A549 (cell line): ENCODE measurements at regions not wholly inside any gene's neighbourhood (a gene's known extent, or its start where the extent isn't known, plus 50 kb on each side); places are given as distances from the start of the nearest gene placed in this dataset.
A peak's percentile ranks its signal among the peaks of the same experiment; 100 is the strongest.

ENCODE experiments used
- ATAC-seq, 2 experiments: fragments of 200-7000 bp in 1 of 2; fragments of >200 bp in 1 of 2; cut with Nextera tagmentation in 1 of 2; cut with Tn5 transposase in 1 of 2; 3 replicates each; pipeline versions ENCODE4 v1.8.0 to v1.9.1; 2018 to 2020; ENCODE audit warnings: mild to moderate bottlenecking in 1 of 2, moderate library complexity in 1 of 2
- CTCF ChIA-PET: fragments of 300-600 bp; sonication (Branson Sonifier 250); formaldehyde crosslinking; extraction: SDS; loops from one replicate; lab custom pipeline; 2021; ENCODE audit warnings: antibody characterized with exemption, inconsistent platforms; lab: Yijun Ruan, JAX
- POLR2A ChIA-PET: fragments of 350-600 bp; formaldehyde crosslinking; extraction: SDS; loops from one replicate; lab custom pipeline; 2021; ENCODE audit warnings: antibody characterized with exemption, inconsistent platforms; lab: Yijun Ruan, JAX
- DNase-seq, 2 experiments: peaks; one replicate each; pipeline versions ENCODE4 v3.0.0 to v3.0.0-alpha.2; 2011 to 2016; ENCODE audit warnings: low read depth in 1 of 2, low spot score in 1 of 2
- FAIRE-seq: peaks from 2 replicates; lab custom pipeline; 2011; peaks lifted over from hg19 to GRCh38; lab: Jason Lieb, UNC
- H3K27ac ChIP-seq, 2 experiments: fragments of >200 bp; sonication (Bioruptor Twin); formaldehyde crosslinking; 3 replicates each; pipeline ENCODE4 v1.5.1; 2016 to 2017
- H3K4me1 ChIP-seq: fragments of >200 bp; sonication (Bioruptor Twin); formaldehyde crosslinking; 3 replicates; pipeline ENCODE4 v1.6.1; 2016
- H3K4me2 ChIP-seq: fragments of >200 bp; sonication (Bioruptor Twin); formaldehyde crosslinking; 3 replicates; pipeline ENCODE4 v1.6.1; 2016
- H3K4me3 ChIP-seq: fragments of >200 bp; sonication (Bioruptor Twin); formaldehyde crosslinking; 3 replicates; pipeline ENCODE4 v1.5.1; 2016
- H3K9me3 ChIP-seq: fragments of >200 bp; sonication (Bioruptor Twin); formaldehyde crosslinking; 3 replicates; pipeline ENCODE4 v1.6.1; 2016
- CBX2 ChIP-seq: fragments of 200-600 bp; sonication (generic); IDR thresholded peaks from 2 replicates; pipeline ENCODE4 v1.6.1; 2016; ENCODE audit warnings: low read depth, mild to moderate bottlenecking, borderline replicate concordance
- CTCF ChIP-seq: fragments of >200 bp; sonication (Bioruptor Twin); formaldehyde crosslinking; IDR thresholded peaks from 3 replicates; pipeline ENCODE4 v1.5.1; 2016
- EHF ChIP-seq: fragments of 250-450 bp; sonication (Bioruptor Pico); IDR thresholded peaks from 2 replicates; pipeline ENCODE4 v1.5.0; 2020; ENCODE audit warnings: mild to moderate bottlenecking
- EHMT2 ChIP-seq: fragments of 200-600 bp; sonication (generic); IDR thresholded peaks from 2 replicates; pipeline ENCODE4 v1.6.1; 2016; ENCODE audit warnings: antibody characterized with exemption, low read depth, mild to moderate bottlenecking, moderate library complexity
- GATA3 ChIP-seq: IDR thresholded peaks from 2 replicates; pipeline ENCODE4 v1.6.1; 2012; ENCODE audit warnings: borderline replicate concordance
- HES2 ChIP-seq: fragments of >200 bp; sonication (Bioruptor Twin); formaldehyde crosslinking; IDR thresholded peaks from 2 replicates; pipeline ENCODE4 v1.6.1; 2016
- HOXA7 ChIP-seq: fragments of 250-450 bp; sonication (Bioruptor Pico); IDR thresholded peaks from 2 replicates; pipeline ENCODE4 v1.5.0; 2020; ENCODE audit warnings: mild to moderate bottlenecking, moderate library complexity
- HOXB5 ChIP-seq: fragments of 250-450 bp; sonication (Bioruptor Pico); IDR thresholded peaks from 2 replicates; pipeline ENCODE4 v1.5.0; 2020; ENCODE audit warnings: mild to moderate bottlenecking, moderate library complexity
- JUNB ChIP-seq: fragments of >200 bp; sonication (Bioruptor Twin); formaldehyde crosslinking; IDR thresholded peaks from 2 replicates; pipeline ENCODE4 v1.6.1; 2016
- KDM1A ChIP-seq: fragments of 200-600 bp; sonication (generic); IDR thresholded peaks from 2 replicates; pipeline ENCODE4 v1.6.1; 2016; ENCODE audit warnings: low read depth, mild to moderate bottlenecking
- MYC ChIP-seq: IDR thresholded peaks from 2 replicates; pipeline ENCODE4 v1.6.1; 2012; ENCODE audit warnings: mild to moderate bottlenecking, inconsistent platforms, low read length, improper control_type of control experiment, borderline replicate concordance
- NFE2L2 ChIP-seq: fragments of 150-350 bp; conservative IDR thresholded peaks from 2 replicates; pipeline ENCODE4 v1.6.1; 2014; ENCODE audit warnings: low read length
- PBX3 ChIP-seq: IDR thresholded peaks from 2 replicates; pipeline ENCODE4 v1.6.1; 2012
- RAD21 ChIP-seq, 2 experiments: fragments of >200 bp in 1 of 2; sonication (Bioruptor Twin) in 1 of 2; formaldehyde crosslinking in 1 of 2; IDR thresholded peaks in 1 of 2; conservative IDR thresholded peaks in 1 of 2; 2 replicates in 1 of 2; 3 replicates in 1 of 2; pipeline ENCODE4 v1.6.1; 2012 to 2018; ENCODE audit warnings: inconsistent platforms in 1 of 2
- SMC3 ChIP-seq: fragments of >200 bp; sonication (Bioruptor Twin); formaldehyde crosslinking; IDR thresholded peaks from 3 replicates; pipeline ENCODE4 v1.6.1; 2018; ENCODE audit warnings: inconsistent platforms
- TP53 ChIP-seq: fragments of 250-450 bp; sonication (Bioruptor Pico); IDR thresholded peaks from 2 replicates; pipeline ENCODE4 v1.5.0; 2021; ENCODE audit warnings: mild to moderate bottlenecking, moderate library complexity
- ZFP36 ChIP-seq: fragments of 450-650 bp; IDR thresholded peaks from 2 replicates; pipeline ENCODE4 v1.6.1; 2014; ENCODE audit warnings: borderline replicate concordance; ENCODE audit not compliant: partially characterized antibody
- WGBS: methylation state at CpG from one replicate; pipeline ENCODE4 v1.1.6; 2017; ENCODE audit errors: missing lambda C conversion rate; 5-methylcytosine and 5-hydroxymethylcytosine counted together
- TF ChIP-seq, protein P1 (sequence below): fragments of >200 bp; sonication (Bioruptor Twin); formaldehyde crosslinking; IDR thresholded peaks from 3 replicates; pipeline ENCODE4 v1.6.1; 2016

- Histone ChIP-seq H3K27ac (no peak overlapping the region), H3K4me1 (no peaks in the 10 kb centered on the region), H3K9me3 (no peaks in the 10 kb centered on the region), H3K4me2 (no peak overlapping the region), H3K4me3 (no peak overlapping the region)
- TF ChIP-seq SMC3 (peak; percentile 16; the same call in 1 of the 3 replicates), CTCF (peak; percentile 36), KDM1A (no peak), EHMT2 (no peak), RAD21 (conservative IDR thresholded peaks at IDR 0.05 in 1 of 2, IDR thresholded peaks at IDR 0.05 in 1 of 2) (peak; percentile 35 to 61; a peak in 4 of 5 replicates), TP53 (CRISPR knock-in tag) (no peak)
- ChIA-PET CTCF (interaction anchor here (1.4 kb wide), 1 partner anchor 138 kb away, joined by 3 read pairs; no protein-coding TSS in a partner anchor), POLR2A (no interaction called here)
- WGBS: 36% methylated on average over 6 of the region's 6 CpGs
- ATAC-seq: peak in 1 of 2 experiments; percentile 70; a peak in 3 of 6 replicates
- DNase-seq: peak in 1 of 2 experiments; percentile 30
- no peak for FAIRE-seq
Observed at GRCh38 chr6:84284428-84285049, 57.1 kb upstream of the CEP162 start.

DNA sequence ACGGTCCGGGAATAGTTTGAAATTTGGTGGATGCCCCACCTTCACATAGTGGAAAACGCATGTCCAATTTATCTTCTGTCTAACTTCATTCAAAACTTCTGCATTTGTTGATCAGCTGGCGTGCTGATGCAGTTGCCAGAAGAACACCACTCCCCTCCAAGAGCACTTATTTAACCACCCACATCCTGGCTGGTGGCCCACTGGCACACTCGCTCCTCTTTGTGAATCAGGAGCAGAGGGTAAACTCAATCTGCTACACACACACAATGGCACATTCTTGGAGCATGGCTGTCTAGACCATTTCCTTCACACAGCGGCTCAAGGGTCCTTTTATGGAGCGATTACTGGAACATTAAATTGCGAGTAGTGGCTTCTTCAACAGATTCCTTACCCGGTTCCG is 55.1 kb upstream of the CEP162 start:
- 52% methylated on average over 10 of the region's 10 CpGs for WGBS
- no peak overlapping the region for H3K27ac ChIP-seq
- POLR2A ChIA-PET: no interaction called here
- no peaks in the 10 kb centered on the region for H3K9me3 ChIP-seq
- no peak overlapping the region for H3K4me3 ChIP-seq
- DNase-seq (no peak), ATAC-seq (no peak), FAIRE-seq (no peak)
- TF ChIP-seq, protein P1, sequence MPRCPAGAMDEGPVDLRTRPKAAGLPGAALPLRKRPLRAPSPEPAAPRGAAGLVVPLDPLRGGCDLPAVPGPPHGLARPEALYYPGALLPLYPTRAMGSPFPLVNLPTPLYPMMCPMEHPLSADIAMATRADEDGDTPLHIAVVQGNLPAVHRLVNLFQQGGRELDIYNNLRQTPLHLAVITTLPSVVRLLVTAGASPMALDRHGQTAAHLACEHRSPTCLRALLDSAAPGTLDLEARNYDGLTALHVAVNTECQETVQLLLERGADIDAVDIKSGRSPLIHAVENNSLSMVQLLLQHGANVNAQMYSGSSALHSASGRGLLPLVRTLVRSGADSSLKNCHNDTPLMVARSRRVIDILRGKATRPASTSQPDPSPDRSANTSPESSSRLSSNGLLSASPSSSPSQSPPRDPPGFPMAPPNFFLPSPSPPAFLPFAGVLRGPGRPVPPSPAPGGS: no peak
- TF ChIP-seq TP53 (CRISPR knock-in tag) (no peak), GATA3 (no peak), EHF (no peak), CBX2 (no peak)
- CTCF ChIA-PET: no interaction called here
- H3K4me2 ChIP-seq: no peak overlapping the region
- no peaks in the 10 kb centered on the region for H3K4me1 ChIP-seq

DNA sequence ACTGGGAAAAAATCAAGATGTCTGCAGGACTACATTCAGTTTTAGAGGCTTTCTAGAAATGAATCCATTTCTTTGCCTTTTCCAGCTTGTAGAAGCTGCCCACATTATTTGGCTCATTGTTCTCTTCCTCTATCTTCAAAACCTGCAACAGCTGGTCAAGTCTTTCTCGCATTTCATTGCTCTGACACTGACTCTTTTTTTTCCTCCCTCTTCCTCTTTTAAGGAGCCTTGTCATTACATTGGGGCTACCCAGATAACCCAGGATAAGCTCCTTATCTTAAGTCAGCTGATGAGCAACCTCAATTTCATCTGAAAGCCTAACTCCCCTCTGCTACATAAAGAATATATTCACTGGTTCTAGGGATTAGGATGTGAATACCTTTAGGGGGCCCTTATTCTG is 53.2 kb upstream of the CEP162 start:
- H3K27ac ChIP-seq: no peak overlapping the region
- FAIRE-seq: no peak
- no peak for TF ChIP-seq NFE2L2
- no peak for TF ChIP-seq HOXB5 (CRISPR knock-in tag)
- no peak for TF ChIP-seq PBX3
- TF ChIP-seq HOXA7 (CRISPR knock-in tag): no peak
- TF ChIP-seq HES2: no peak
- no peak for TF ChIP-seq GATA3
- no peak for TF ChIP-seq MYC
- no peak for TF ChIP-seq ZFP36
- no peak for TF ChIP-seq JUNB
- no peak for TF ChIP-seq EHF
- TF ChIP-seq, all 56 proteins: peak for 0
- no peak for DNase-seq
- H3K4me1 ChIP-seq: no peaks in the 10 kb centered on the region
- ChIA-PET CTCF (no interaction called here), POLR2A (interaction anchor here (0.6 kb wide), 1 partner anchor 483 kb away, joined by 4 read pairs; no protein-coding TSS in a partner anchor)
- 83% methylated on average over 1 of the region's 1 CpG for WGBS
- H3K9me3 ChIP-seq: no peaks in the 10 kb centered on the region
- ATAC-seq: no peak
- no peak overlapping the region for H3K4me2 ChIP-seq
- no peak overlapping the region for H3K4me3 ChIP-seq
